Hematopoietic multipotent progenitor cell treated with erythropoietin and hydrocortisone succinate and interleukin-3 and kit ligand, for 4 days (in vitro differentiated cells): ENCODE measurements at regions not wholly inside any gene's neighbourhood (a gene's known extent, or its start where the extent isn't known, plus 50 kb on each side); places are given as distances from the start of the nearest gene placed in this dataset.
"Not testable (repeated sequence)": the region's sequence is repeated elsewhere in the genome, so short reads cannot be mapped to it uniquely, and the experiment has no call there.

Source experiments
- DNase-seq: peaks from one replicate; pipeline ENCODE4 v3.0.0-alpha.2; 2015

GRCh38 chr1:176396604-176397395 is 66.2 kb upstream of the PAPPA2 start:
- DNase-seq, result not testable (repeated sequence)

GRCh38 chr1:176391621-176392020 is 71.4 kb upstream of the PAPPA2 start:
- DNase-seq, result no peak

GRCh38 chr1:176384841-176385240 is 78.1 kb upstream of the PAPPA2 start:
- DNase-seq, result no peak

GRCh38 chr1:176382163-176382562 is 80.8 kb upstream of the PAPPA2 start:
- no peak for DNase-seq

GRCh38 chr1:176379626-176380339 is 83.2 kb upstream of the PAPPA2 start:
- peak; percentile 32 for DNase-seq

GRCh38 chr1:176374967-176375569 is 87.9 kb upstream of the PAPPA2 start:
- DNase-seq, result peak; percentile 85

GRCh38 chr1:176364236-176364905 is 98.6 kb upstream of the PAPPA2 start:
- no peak for DNase-seq

GRCh38 chr1:176349135-176349715 is 113.8 kb upstream of the PAPPA2 start:
- DNase-seq, result not testable (repeated sequence)

- no peak for DNase-seq
Measured at GRCh38 chr1:176341656-176342055, 121.3 kb upstream of the PAPPA2 start.

- DNase-seq, result no peak
Measured at GRCh38 chr1:176338877-176339276, 124.1 kb upstream of the PAPPA2 start.

GRCh38 chr1:176330782-176331181 is 123.7 kb upstream of the COP1 start:
- no peak for DNase-seq

- DNase-seq, result no peak
Measured at GRCh38 chr1:176325664-176326063, 118.6 kb upstream of the COP1 start.

- DNase-seq, result no peak
Measured at GRCh38 chr1:176323472-176323871, 116.4 kb upstream of the COP1 start.

- DNase-seq, result no peak
Measured at GRCh38 chr1:176315519-176316220, 108.6 kb upstream of the COP1 start.

- not testable (repeated sequence) for DNase-seq
Measured at GRCh38 chr1:176296602-176297001, 89.5 kb upstream of the COP1 start.

GRCh38 chr1:176285996-176286395 is 78.9 kb upstream of the COP1 start:
- no peak for DNase-seq

GRCh38 chr1:176271572-176271971 is 64.5 kb upstream of the COP1 start:
- no peak for DNase-seq
